ENCODE measurements at regions not wholly inside any gene's neighbourhood (a gene's known extent, or its start where the extent isn't known, plus 50 kb on each side); places are given as distances from the start of the nearest gene placed in this dataset.
"Not testable (repeated sequence)": the region's sequence is repeated elsewhere in the genome, so short reads cannot be mapped to it uniquely, and the experiment has no call there.

GRCh38 chr20:52057133-52057532 lies 134.4 kb downstream of the ZFP64 start:
- not testable (repeated sequence) for TF ChIP-seq CTCF (conservative IDR thresholded peaks at IDR 0.05 in 1 of 2, IDR thresholded peaks at IDR 0.05 in 1 of 2; ENCODE audit: extremely low read depth in 1 of 2, insufficient read depth in 1 of 2, low read depth in 1 of 2, low read length in 2 of 2); EZH2 (IDR thresholded peaks at IDR 0.05; ENCODE audit: borderline replicate concordance, low read length)

All from mammary epithelial cell (primary cell).